A549 (cell line): ENCODE measurements at regions not wholly inside any gene's neighbourhood (a gene's known extent, or its start where the extent isn't known, plus 50 kb on each side); places are given as distances from the start of the nearest gene placed in this dataset.

Experiments
- ATAC-seq, 2 experiments: fragments of 200-7000 bp in 1 of 2; fragments of >200 bp in 1 of 2; cut with Nextera tagmentation in 1 of 2; cut with Tn5 transposase in 1 of 2; 3 replicates each; pipeline versions ENCODE4 v1.8.0 to v1.9.1; 2018 to 2020; ENCODE audit warnings: mild to moderate bottlenecking in 1 of 2, moderate library complexity in 1 of 2
- CTCF ChIA-PET: fragments of 300-600 bp; sonication (Branson Sonifier 250); formaldehyde crosslinking; extraction: SDS; loops from one replicate; lab custom pipeline; 2021; ENCODE audit warnings: antibody characterized with exemption, inconsistent platforms; lab: Yijun Ruan, JAX
- POLR2A ChIA-PET: fragments of 350-600 bp; formaldehyde crosslinking; extraction: SDS; loops from one replicate; lab custom pipeline; 2021; ENCODE audit warnings: antibody characterized with exemption, inconsistent platforms; lab: Yijun Ruan, JAX
- DNase-seq, 2 experiments: peaks; one replicate each; pipeline versions ENCODE4 v3.0.0 to v3.0.0-alpha.2; 2011 to 2016; ENCODE audit warnings: low read depth in 1 of 2, low spot score in 1 of 2
- FAIRE-seq: peaks from 2 replicates; lab custom pipeline; 2011; peaks lifted over from hg19 to GRCh38; lab: Jason Lieb, UNC
- H3K27ac ChIP-seq, 2 experiments: fragments of >200 bp; sonication (Bioruptor Twin); formaldehyde crosslinking; 3 replicates each; pipeline ENCODE4 v1.5.1; 2016 to 2017
- H3K4me1 ChIP-seq: fragments of >200 bp; sonication (Bioruptor Twin); formaldehyde crosslinking; 3 replicates; pipeline ENCODE4 v1.6.1; 2016
- H3K4me2 ChIP-seq: fragments of >200 bp; sonication (Bioruptor Twin); formaldehyde crosslinking; 3 replicates; pipeline ENCODE4 v1.6.1; 2016
- H3K4me3 ChIP-seq: fragments of >200 bp; sonication (Bioruptor Twin); formaldehyde crosslinking; 3 replicates; pipeline ENCODE4 v1.5.1; 2016
- H3K9me3 ChIP-seq: fragments of >200 bp; sonication (Bioruptor Twin); formaldehyde crosslinking; 3 replicates; pipeline ENCODE4 v1.6.1; 2016
- ATOH8 ChIP-seq: fragments of 250-450 bp; sonication (Bioruptor Pico); IDR thresholded peaks from 2 replicates; pipeline ENCODE4 v1.5.0; 2020; ENCODE audit warnings: low read depth, mild to moderate bottlenecking, moderate library complexity
- BHLHE40 ChIP-seq: IDR thresholded peaks from 2 replicates; pipeline ENCODE4 v1.6.1; 2012; ENCODE audit warnings: low read depth, low read length, inconsistent platforms
- CEBPB ChIP-seq, 2 experiments: fragments of >200 bp in 1 of 2; sonication (Bioruptor Twin) in 1 of 2; formaldehyde crosslinking in 1 of 2; IDR thresholded peaks; 2 replicates each; pipeline ENCODE4 v1.6.1; 2012 to 2016
- CHD2 ChIP-seq: fragments of 150-350 bp; IDR thresholded peaks from 2 replicates; pipeline ENCODE4 v1.6.1; 2014; ENCODE audit warnings: low read length; ENCODE audit not compliant: partially characterized antibody
- CHD4 ChIP-seq: fragments of 200-600 bp; sonication (generic); IDR thresholded peaks from 2 replicates; pipeline ENCODE4 v1.6.1; 2016; ENCODE audit warnings: antibody characterized with exemption, mild to moderate bottlenecking, borderline replicate concordance
- EHMT2 ChIP-seq: fragments of 200-600 bp; sonication (generic); IDR thresholded peaks from 2 replicates; pipeline ENCODE4 v1.6.1; 2016; ENCODE audit warnings: antibody characterized with exemption, low read depth, mild to moderate bottlenecking, moderate library complexity
- ELK1 ChIP-seq: fragments of 150-350 bp; IDR thresholded peaks from 2 replicates; pipeline ENCODE4 v1.6.1; 2014; ENCODE audit warnings: low read depth, mild to moderate bottlenecking, low read length
- FOSB ChIP-seq: fragments of 250-450 bp; sonication (Bioruptor Pico); IDR thresholded peaks from 2 replicates; pipeline ENCODE4 v1.5.0; 2020; ENCODE audit warnings: mild to moderate bottlenecking, moderate library complexity
- FOSL2 ChIP-seq, 2 experiments: fragments of 450-650 bp in 1 of 2; fragments of >200 bp in 1 of 2; sonication (Bioruptor Twin) in 1 of 2; formaldehyde crosslinking; IDR thresholded peaks; 2 replicates each; pipeline versions ENCODE4 v1.5.0 to v1.6.1; 2016 to 2020; ENCODE audit warnings: mild to moderate bottlenecking in 1 of 2, moderate library complexity in 1 of 2
- FOXS1 ChIP-seq: fragments of 250-450 bp; sonication (Bioruptor Pico); IDR thresholded peaks from 2 replicates; pipeline ENCODE4 v1.5.0; 2020; ENCODE audit warnings: mild to moderate bottlenecking, moderate library complexity
- HDAC2 ChIP-seq: fragments of 200-600 bp; sonication (generic); IDR thresholded peaks from 2 replicates; pipeline ENCODE4 v1.6.1; 2016
- HEYL ChIP-seq: fragments of 250-450 bp; sonication (Bioruptor Pico); IDR thresholded peaks from 2 replicates; pipeline ENCODE4 v1.8.0; 2021; ENCODE audit warnings: mild to moderate bottlenecking, moderate library complexity
- HOXA7 ChIP-seq: fragments of 250-450 bp; sonication (Bioruptor Pico); IDR thresholded peaks from 2 replicates; pipeline ENCODE4 v1.5.0; 2020; ENCODE audit warnings: mild to moderate bottlenecking, moderate library complexity
- HOXB5 ChIP-seq: fragments of 250-450 bp; sonication (Bioruptor Pico); IDR thresholded peaks from 2 replicates; pipeline ENCODE4 v1.5.0; 2020; ENCODE audit warnings: mild to moderate bottlenecking, moderate library complexity
- JUNB ChIP-seq: fragments of >200 bp; sonication (Bioruptor Twin); formaldehyde crosslinking; IDR thresholded peaks from 2 replicates; pipeline ENCODE4 v1.6.1; 2016
- MAFK ChIP-seq: fragments of 450-650 bp; IDR thresholded peaks from 2 replicates; pipeline ENCODE4 v1.6.1; 2014; ENCODE audit not compliant: partially characterized antibody
- MYC ChIP-seq: IDR thresholded peaks from 2 replicates; pipeline ENCODE4 v1.6.1; 2012; ENCODE audit warnings: mild to moderate bottlenecking, inconsistent platforms, low read length, improper control_type of control experiment, borderline replicate concordance
- NPAS2 ChIP-seq: fragments of 250-450 bp; sonication (Bioruptor Pico); IDR thresholded peaks from 2 replicates; pipeline ENCODE4 v1.8.0; 2022; ENCODE audit warnings: mild to moderate bottlenecking, moderate library complexity, borderline replicate concordance
- NR3C1 ChIP-seq: fragments of >200 bp; sonication (Bioruptor Twin); formaldehyde crosslinking; IDR thresholded peaks from 3 replicates; pipeline ENCODE4 v1.6.1; 2017
- PBX3 ChIP-seq: IDR thresholded peaks from 2 replicates; pipeline ENCODE4 v1.6.1; 2012
- PHF8 ChIP-seq: fragments of 200-600 bp; sonication (generic); IDR thresholded peaks from 2 replicates; pipeline ENCODE4 v1.6.1; 2016; ENCODE audit warnings: low read depth, mild to moderate bottlenecking, antibody characterized with exemption, moderate library complexity, borderline replicate concordance
- REST ChIP-seq: fragments of 200-600 bp; sonication (generic); IDR thresholded peaks from 2 replicates; pipeline ENCODE4 v1.6.1; 2016; ENCODE audit warnings: antibody characterized with exemption, mild to moderate bottlenecking, moderate library complexity
- RFX5 ChIP-seq: fragments of 450-650 bp; IDR thresholded peaks from 2 replicates; pipeline ENCODE4 v1.7.1; 2014; ENCODE audit warnings: antibody characterized with exemption, mild to moderate bottlenecking, moderate library complexity
- TFCP2L1 ChIP-seq: fragments of 250-450 bp; sonication (Bioruptor Pico); IDR thresholded peaks from 2 replicates; pipeline ENCODE4 v1.5.0; 2021; ENCODE audit warnings: mild to moderate bottlenecking
- TP53 ChIP-seq: fragments of 250-450 bp; sonication (Bioruptor Pico); IDR thresholded peaks from 2 replicates; pipeline ENCODE4 v1.5.0; 2021; ENCODE audit warnings: mild to moderate bottlenecking, moderate library complexity
- ZFP36 ChIP-seq: fragments of 450-650 bp; IDR thresholded peaks from 2 replicates; pipeline ENCODE4 v1.6.1; 2014; ENCODE audit warnings: borderline replicate concordance; ENCODE audit not compliant: partially characterized antibody
- ZNF302 ChIP-seq: fragments of 250-450 bp; sonication (Bioruptor Pico); IDR thresholded peaks from 2 replicates; pipeline ENCODE4 v1.9.0; 2021; ENCODE audit warnings: inconsistent platforms, mild to moderate bottlenecking, moderate library complexity
- WGBS: methylation state at CpG from one replicate; pipeline ENCODE4 v1.1.6; 2017; ENCODE audit errors: missing lambda C conversion rate; 5-methylcytosine and 5-hydroxymethylcytosine counted together

GRCh38 chr18:39962546-39962945 is 1992.5 kb upstream of the PIK3C3 start:
- ATAC-seq (no peak), DNase-seq (no peak), FAIRE-seq (no peak)
- H3K4me3 ChIP-seq: no peak overlapping the region
- WGBS: 6% methylated on average over 2 of the region's 2 CpGs
- POLR2A ChIA-PET: no interaction called here
- no peak for TF ChIP-seq EHMT2
- no peak overlapping the region for H3K27ac ChIP-seq
- CTCF ChIA-PET: no interaction called here
- no peaks in the 10 kb centered on the region for H3K9me3 ChIP-seq
- H3K4me2 ChIP-seq: no peak overlapping the region
- no peaks in the 10 kb centered on the region for H3K4me1 ChIP-seq

GRCh38 chr18:39960550-39960949 is 1994.5 kb upstream of the PIK3C3 start:
- no peak overlapping the region for H3K27ac ChIP-seq
- DNase-seq (no peak), FAIRE-seq (no peak), ATAC-seq (no peak)
- no peak overlapping the region for H3K4me2 ChIP-seq
- POLR2A ChIA-PET: no interaction called here
- no peak overlapping the region for H3K4me3 ChIP-seq
- H3K4me1 ChIP-seq: no peaks in the 10 kb centered on the region
- CTCF ChIA-PET: no interaction called here
- no peaks in the 10 kb centered on the region for H3K9me3 ChIP-seq
- 50% methylated on average over 1 of the region's 1 CpG for WGBS
- no peak for TF ChIP-seq MAFK
- TF ChIP-seq ZNF302 (CRISPR knock-in tag): no peak
- no peak for TF ChIP-seq EHMT2
- no peak for TF ChIP-seq CEBPB (IDR thresholded peaks at IDR 0.05)
- no peak for TF ChIP-seq HDAC2
- no peak for TF ChIP-seq FOXS1
- TF ChIP-seq ELK1: no peak
- TF ChIP-seq HOXA7 (CRISPR knock-in tag): no peak
- TF ChIP-seq PBX3: no peak
- TF ChIP-seq CHD2: no peak
- no peak for TF ChIP-seq RFX5
- no peak for TF ChIP-seq JUNB
- no peak for TF ChIP-seq PHF8

GRCh38 chr18:39959839-39960238 is 1995.2 kb upstream of the PIK3C3 start:
- H3K4me1 ChIP-seq: no peaks in the 10 kb centered on the region
- DNase-seq: no peak
- no peak for ATAC-seq
- FAIRE-seq: no peak
- H3K27ac ChIP-seq: no peak overlapping the region
- POLR2A ChIA-PET: no interaction called here
- TF ChIP-seq ZFP36: no peak
- TF ChIP-seq HOXA7 (CRISPR knock-in tag): no peak
- TF ChIP-seq, all 56 proteins: peak for 0
- CTCF ChIA-PET: no interaction called here
- H3K4me2 ChIP-seq: no peak overlapping the region
- H3K4me3 ChIP-seq: no peak overlapping the region
- WGBS: 69% methylated on average over 2 of the region's 2 CpGs
- no peaks in the 10 kb centered on the region for H3K9me3 ChIP-seq

GRCh38 chr18:39958876-39959275 is 1996.2 kb upstream of the PIK3C3 start:
- Histone ChIP-seq H3K9me3 (no peaks in the 10 kb centered on the region), H3K27ac (no peak overlapping the region), H3K4me3 (no peak overlapping the region), H3K4me1 (no peaks in the 10 kb centered on the region), H3K4me2 (no peak overlapping the region)
- FAIRE-seq (no peak), ATAC-seq (no peak), DNase-seq (no peak)
- ChIA-PET CTCF (no interaction called here), POLR2A (no interaction called here)
- 4% methylated on average over 1 of the region's 1 CpG for WGBS
- TF ChIP-seq BHLHE40: no peak
- TF ChIP-seq FOSL2 (IDR thresholded peaks at IDR 0.05): no peak
- TF ChIP-seq FOSL2 (CRISPR knock-in tag; IDR thresholded peaks at IDR 0.05): no peak
- TF ChIP-seq ATOH8 (CRISPR knock-in tag): no peak
- TF ChIP-seq HEYL: no peak
- no peak for TF ChIP-seq NR3C1
- no peak for TF ChIP-seq FOSB (CRISPR knock-in tag)
- TF ChIP-seq REST: no peak
- TF ChIP-seq MYC: no peak
- no peak for TF ChIP-seq NPAS2
- no peak for TF ChIP-seq JUNB
- no peak for TF ChIP-seq HOXA7 (CRISPR knock-in tag)
- no peak for TF ChIP-seq CHD4
- TF ChIP-seq TP53 (CRISPR knock-in tag): no peak
- TF ChIP-seq HOXB5: no peak
- TF ChIP-seq TFCP2L1 (CRISPR knock-in tag): no peak
